Prostate gland (tissue), 2 donors: ENCODE measurements at regions not wholly inside any gene's neighbourhood (a gene's known extent, or its start where the extent isn't known, plus 50 kb on each side); places are given as distances from the start of the nearest gene placed in this dataset.
"Not testable (repeated sequence)": the region's sequence is repeated elsewhere in the genome, so short reads cannot be mapped to it uniquely, and the experiment has no call there.

Source experiments
- CTCF ChIP-seq, 4 experiments: fragments of 200-600 bp in 2 of 4; fragments of 450-650 bp in 2 of 4; sonication (generic) in 2 of 4; IDR thresholded peaks; 1 replicate in 3 of 4; 2 replicates in 1 of 4; pipeline ENCODE4 v1.5.1; 2016 to 2019; ENCODE audit warnings: antibody characterized with exemption in 4 of 4, mild to moderate bottlenecking in 2 of 4, moderate library complexity in 2 of 4
- POLR2A ChIP-seq: fragments of 450-650 bp; IDR thresholded peaks from one replicate; pipeline ENCODE4 v1.6.1; 2016; ENCODE audit warnings: antibody characterized with exemption, mild to moderate bottlenecking
- POLR2AphosphoS5 ChIP-seq: sonication (generic); formaldehyde crosslinking; IDR thresholded peaks from one replicate; pipeline ENCODE4 v1.6.1; 2017; ENCODE audit warnings: antibody characterized with exemption

GRCh38 chr9:11196840-11197365, 584.1 kb upstream of the PTPRD start:
- not testable (repeated sequence) for TF ChIP-seq POLR2A; POLR2AphosphoS5; CTCF (IDR thresholded peaks at IDR 0.05)
